Stomach (tissue), 4 donors: ENCODE measurements at regions not wholly inside any gene's neighbourhood (a gene's known extent, or its start where the extent isn't known, plus 50 kb on each side); places are given as distances from the start of the nearest gene placed in this dataset.

ENCODE experiments used
- POLR2A ChIP-seq, 4 donors: fragments of 450-650 bp; IDR thresholded peaks; one replicate each; pipeline ENCODE4 v1.6.1; 2016; ENCODE audit warnings: antibody characterized with exemption in 4 of 4, control low read depth in 2 of 4, mild to moderate bottlenecking in 1 of 4, moderate library complexity in 1 of 4
- POLR2AphosphoS5 ChIP-seq, 3 donors: sonication (generic); formaldehyde crosslinking; IDR thresholded peaks; one replicate each; pipeline ENCODE4 v1.6.1; 2016; ENCODE audit warnings: antibody characterized with exemption in 3 of 3
- TF ChIP-seq, protein P1 (sequence below), 7 experiments: fragments of 450-650 bp in 4 of 7; fragments of 200-600 bp in 3 of 7; sonication (generic) in 3 of 7; IDR thresholded peaks; one replicate each; pipeline ENCODE4 v1.5.1; 2016 to 2019; ENCODE audit warnings: antibody characterized with exemption in 7 of 7, control low read depth in 2 of 7, mild to moderate bottlenecking in 1 of 7

DNA sequence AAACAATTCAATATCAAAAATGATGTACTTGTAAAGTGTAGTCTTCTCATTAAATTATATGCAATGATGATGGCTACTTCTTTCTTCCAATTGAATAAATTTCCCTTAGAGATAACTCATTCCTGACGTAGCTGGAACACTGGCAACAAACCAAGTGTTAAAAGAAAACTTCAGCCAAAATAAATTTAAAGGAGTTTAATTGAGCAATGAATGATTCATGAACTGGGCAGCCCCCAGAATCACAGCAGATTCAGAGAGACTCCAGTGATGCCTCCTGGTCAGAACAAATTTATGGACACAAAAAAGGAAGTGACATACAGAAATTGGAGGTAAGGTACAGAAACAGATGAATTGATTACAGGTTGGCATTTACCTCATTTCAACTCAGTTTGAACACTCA is 276.5 kb downstream of the DSC3 start:
- TF ChIP-seq, protein P1, sequence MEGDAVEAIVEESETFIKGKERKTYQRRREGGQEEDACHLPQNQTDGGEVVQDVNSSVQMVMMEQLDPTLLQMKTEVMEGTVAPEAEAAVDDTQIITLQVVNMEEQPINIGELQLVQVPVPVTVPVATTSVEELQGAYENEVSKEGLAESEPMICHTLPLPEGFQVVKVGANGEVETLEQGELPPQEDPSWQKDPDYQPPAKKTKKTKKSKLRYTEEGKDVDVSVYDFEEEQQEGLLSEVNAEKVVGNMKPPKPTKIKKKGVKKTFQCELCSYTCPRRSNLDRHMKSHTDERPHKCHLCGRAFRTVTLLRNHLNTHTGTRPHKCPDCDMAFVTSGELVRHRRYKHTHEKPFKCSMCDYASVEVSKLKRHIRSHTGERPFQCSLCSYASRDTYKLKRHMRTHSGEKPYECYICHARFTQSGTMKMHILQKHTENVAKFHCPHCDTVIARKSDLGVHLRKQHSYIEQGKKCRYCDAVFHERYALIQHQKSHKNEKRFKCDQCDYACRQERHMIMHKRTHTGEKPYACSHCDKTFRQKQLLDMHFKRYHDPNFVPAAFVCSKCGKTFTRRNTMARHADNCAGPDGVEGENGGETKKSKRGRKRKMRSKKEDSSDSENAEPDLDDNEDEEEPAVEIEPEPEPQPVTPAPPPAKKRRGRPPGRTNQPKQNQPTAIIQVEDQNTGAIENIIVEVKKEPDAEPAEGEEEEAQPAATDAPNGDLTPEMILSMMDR (IDR thresholded peaks at IDR 0.05): no peak
- TF ChIP-seq POLR2A (IDR thresholded peaks at IDR 0.05): no peak
- TF ChIP-seq POLR2AphosphoS5 (IDR thresholded peaks at IDR 0.05): no peak
